ENCODE measurements at regions not wholly inside any gene's neighbourhood (a gene's known extent, or its start where the extent isn't known, plus 50 kb on each side); places are given as distances from the start of the nearest gene placed in this dataset.

DNA sequence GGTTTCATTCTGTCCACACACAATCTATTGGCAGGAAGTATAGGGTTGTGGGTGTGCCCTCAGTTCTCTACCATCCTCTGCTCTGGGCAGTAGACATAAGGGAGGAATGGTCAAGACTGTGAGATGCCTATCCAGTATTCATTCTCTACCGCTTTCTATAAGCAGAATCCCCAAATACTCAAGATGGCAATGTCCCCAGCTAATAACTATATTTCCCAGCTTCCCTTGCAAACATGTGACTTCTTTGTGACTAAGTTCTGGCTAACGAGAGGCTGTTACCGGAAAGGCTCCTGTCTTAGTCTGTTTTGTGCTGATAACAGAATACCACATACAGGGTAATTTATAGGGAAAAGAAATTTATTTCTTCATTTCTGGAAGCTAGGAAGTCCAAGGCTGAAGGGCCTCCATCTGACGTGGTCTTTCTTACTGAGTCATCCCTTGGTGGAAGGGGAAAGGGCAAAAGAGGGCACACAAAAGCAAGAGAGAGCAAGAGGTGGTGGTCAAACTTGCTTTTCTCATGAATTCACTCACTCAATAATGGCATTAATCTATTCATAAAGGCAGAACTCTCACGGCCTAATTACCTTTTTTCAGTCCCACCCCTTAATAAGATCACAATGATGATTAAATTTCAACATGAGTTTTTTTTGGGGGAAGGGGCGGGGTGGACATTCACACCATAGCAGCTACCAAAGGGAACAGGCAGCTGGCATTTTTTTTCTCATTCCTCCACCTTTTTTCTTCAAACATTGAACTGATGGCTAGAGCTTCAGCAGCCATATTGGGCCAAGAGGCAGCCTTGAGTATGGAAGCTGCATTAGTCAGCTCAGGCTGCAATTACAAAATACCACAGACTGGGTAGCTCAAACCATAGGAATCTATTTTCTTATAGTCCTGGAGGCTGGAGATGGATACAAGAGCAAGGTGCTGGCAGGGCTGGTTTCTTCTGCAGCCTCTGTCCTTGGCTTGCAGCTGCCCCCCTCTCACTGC is 109.7 kb upstream of the OR9Q1 start:
- Histone ChIP-seq H3K4me1 (ENCODE audit: control extremely low read depth in 1 of 4, control insufficient read depth in 4 of 4, insufficient read depth in 4 of 4, low read length in 3 of 4) (peaks cover 0 to 14% (median 0%) of the 10 kb centered on the region in 4 experiments), H3K9me3 (ENCODE audit: control extremely low read depth in 1 of 5, control insufficient read depth in 4 of 5, insufficient read depth in 2 of 5, low read depth in 1 of 5, low read length in 4 of 5) (no peaks in the 10 kb centered on the region), H3K27ac (ENCODE audit: insufficient read depth in 1 of 2, low read depth in 1 of 2, low read length in 2 of 2, poor library complexity in 1 of 2, severe bottlenecking in 2 of 2) (peak overlapping the region; percentile 22 to 54), H3K36me3 (ENCODE audit: control insufficient read depth in 4 of 4, insufficient read depth in 4 of 4, low read length in 3 of 4) (no peaks in the 10 kb centered on the region), H3K27me3 (replicated peaks in 2 of 5; ENCODE audit: control insufficient read depth in 4 of 5, insufficient read depth in 5 of 5, low read length in 4 of 5) (no peaks in the 10 kb centered on the region), H3K4me3 (ENCODE audit: control insufficient read depth in 1 of 7, extremely low read depth in 1 of 7, insufficient read depth in 4 of 7, low read depth in 2 of 7, low read length in 6 of 7) (no peak overlapping the region)
- ChIA-PET POLR2A (no interaction called here), CTCF (interaction anchor here (1.6 to 1.7 kb wide), 2 partner anchors 8 to 10 kb away, joined by 3 to 4 read pairs; no protein-coding TSS in a partner anchor)
- peak; percentile 59 to 87 (median 67) for DNase-seq
- WGBS (ENCODE audit: insufficient coverage) = 0% methylated on average over 2 of the region's 6 CpGs

DNA sequence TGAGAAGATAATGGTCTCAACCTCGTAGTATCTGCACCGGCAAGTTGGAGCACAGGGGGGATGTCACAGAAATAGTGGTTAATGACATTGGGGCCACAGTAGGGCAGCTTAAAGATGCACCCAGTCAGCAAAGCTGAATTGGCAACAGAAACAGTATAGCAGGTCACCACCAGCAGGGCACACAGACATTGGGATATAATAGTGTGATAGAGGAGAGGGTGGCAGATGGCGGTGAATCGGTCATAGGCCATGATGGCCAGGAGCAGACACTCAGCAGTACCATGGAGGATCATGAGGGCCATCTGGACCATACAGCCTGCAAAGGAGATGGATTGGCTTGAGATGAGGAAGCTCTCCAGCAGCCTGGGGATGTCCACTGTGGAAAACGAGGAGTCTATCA is 106.0 kb upstream of the OR9Q1 start:
- ChIA-PET CTCF (no interaction called here), POLR2A (no interaction called here)
- Histone ChIP-seq H3K36me3 (ENCODE audit: control insufficient read depth in 4 of 4, insufficient read depth in 4 of 4, low read length in 3 of 4) (no peaks in the 10 kb centered on the region), H3K27ac (ENCODE audit: insufficient read depth in 1 of 2, low read depth in 1 of 2, low read length in 2 of 2, poor library complexity in 1 of 2, severe bottlenecking in 2 of 2) (no peak overlapping the region), H3K4me3 (ENCODE audit: control insufficient read depth in 1 of 7, extremely low read depth in 1 of 7, insufficient read depth in 4 of 7, low read depth in 2 of 7, low read length in 6 of 7) (no peak overlapping the region), H3K4me1 (ENCODE audit: control extremely low read depth in 1 of 4, control insufficient read depth in 4 of 4, insufficient read depth in 4 of 4, low read length in 3 of 4) (peaks cover 0 to 14% (median 0%) of the 10 kb centered on the region in 4 experiments), H3K27me3 (replicated peaks in 2 of 5; ENCODE audit: control insufficient read depth in 4 of 5, insufficient read depth in 5 of 5, low read length in 4 of 5) (no peaks in the 10 kb centered on the region), H3K9me3 (ENCODE audit: control extremely low read depth in 1 of 5, control insufficient read depth in 4 of 5, insufficient read depth in 2 of 5, low read depth in 1 of 5, low read length in 4 of 5) (no peaks in the 10 kb centered on the region)
- no peak for DNase-seq
- WGBS (ENCODE audit: insufficient coverage) = 78% methylated on average over 5 of the region's 5 CpGs

DNA sequence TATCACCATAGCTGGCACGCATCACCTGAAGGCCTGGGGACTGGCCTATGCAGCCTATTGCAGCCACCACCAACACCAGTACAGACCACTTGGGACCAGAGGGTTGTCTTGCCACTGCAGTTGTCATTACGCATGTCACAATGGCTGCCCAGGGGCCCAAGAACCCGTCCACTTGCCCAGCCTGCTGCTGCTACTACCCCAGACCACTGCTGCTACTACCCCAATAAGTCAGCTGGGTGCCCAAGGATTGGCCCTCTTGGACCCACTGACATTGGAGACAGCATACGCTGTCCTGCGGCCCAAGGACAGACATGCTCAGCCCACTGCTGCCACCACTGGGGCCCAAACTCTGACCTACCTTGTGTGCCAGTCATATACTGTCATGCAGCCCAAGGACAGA is 102.7 kb upstream of the OR9Q1 start:
- whole genome bisulfite sequencing (ENCODE audit: insufficient coverage) = 97% methylated on average over 5 of the region's 5 CpGs
- no peaks in the 10 kb centered on the region for H3K4me1 ChIP-seq (ENCODE audit: control extremely low read depth in 1 of 4, control insufficient read depth in 4 of 4, insufficient read depth in 4 of 4, low read length in 3 of 4)
- CTCF ChIA-PET = no interaction called here
- H3K4me3 ChIP-seq (ENCODE audit: control insufficient read depth in 1 of 7, extremely low read depth in 1 of 7, insufficient read depth in 4 of 7, low read depth in 2 of 7, low read length in 6 of 7) = no peak overlapping the region
- no peaks in the 10 kb centered on the region for H3K36me3 ChIP-seq (ENCODE audit: control insufficient read depth in 4 of 4, insufficient read depth in 4 of 4, low read length in 3 of 4)
- no peaks in the 10 kb centered on the region for H3K27me3 ChIP-seq (replicated peaks in 2 of 5; ENCODE audit: control insufficient read depth in 4 of 5, insufficient read depth in 5 of 5, low read length in 4 of 5)
- POLR2A ChIA-PET = no interaction called here
- no peak for DNase-seq
- no peak overlapping the region for H3K27ac ChIP-seq (ENCODE audit: insufficient read depth in 1 of 2, low read depth in 1 of 2, low read length in 2 of 2, poor library complexity in 1 of 2, severe bottlenecking in 2 of 2)
- H3K9me3 ChIP-seq (ENCODE audit: control extremely low read depth in 1 of 5, control insufficient read depth in 4 of 5, insufficient read depth in 2 of 5, low read depth in 1 of 5, low read length in 4 of 5) = peaks cover 0 to 3% (median 0%) of the 10 kb centered on the region in 5 experiments

DNA sequence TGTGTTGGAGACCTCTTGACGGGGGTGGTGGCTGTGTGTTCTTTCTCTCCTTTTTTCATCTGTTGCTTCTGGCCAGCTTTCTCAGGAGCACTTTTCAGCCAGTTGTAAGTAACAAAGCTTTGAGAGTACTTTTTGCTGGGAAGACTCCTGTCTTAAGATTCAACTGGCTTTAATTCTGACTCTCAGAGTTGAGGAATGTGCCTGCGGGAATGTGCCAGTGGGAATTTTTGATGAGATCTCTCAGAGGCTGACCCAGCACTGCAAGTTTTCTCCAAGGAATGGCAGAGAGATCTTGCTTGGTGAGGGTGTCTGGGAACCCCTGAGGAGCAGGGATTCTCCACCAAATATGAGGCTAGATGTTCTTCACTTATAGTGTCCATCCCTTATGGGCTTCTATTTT is 91.6 kb upstream of the OR9Q1 start:
- POLR2A ChIA-PET = no interaction called here
- H3K27ac ChIP-seq (ENCODE audit: insufficient read depth in 1 of 2, low read depth in 1 of 2, low read length in 2 of 2, poor library complexity in 1 of 2, severe bottlenecking in 2 of 2) = no peak overlapping the region
- WGBS (ENCODE audit: insufficient coverage) = 100% methylated on average over 2 of the region's 2 CpGs
- peaks cover 0 to 2% (median 0%) of the 10 kb centered on the region in 5 experiments for H3K27me3 ChIP-seq (replicated peaks in 2 of 5; ENCODE audit: control insufficient read depth in 4 of 5, insufficient read depth in 5 of 5, low read length in 4 of 5)
- no peaks in the 10 kb centered on the region for H3K4me1 ChIP-seq (ENCODE audit: control extremely low read depth in 1 of 4, control insufficient read depth in 4 of 4, insufficient read depth in 4 of 4, low read length in 3 of 4)
- no peak for DNase-seq
- CTCF ChIA-PET = no interaction called here
- no peaks in the 10 kb centered on the region for H3K9me3 ChIP-seq (ENCODE audit: control extremely low read depth in 1 of 5, control insufficient read depth in 4 of 5, insufficient read depth in 2 of 5, low read depth in 1 of 5, low read length in 4 of 5)
- H3K36me3 ChIP-seq (ENCODE audit: control insufficient read depth in 4 of 4, insufficient read depth in 4 of 4, low read length in 3 of 4) = no peaks in the 10 kb centered on the region
- H3K4me3 ChIP-seq (ENCODE audit: control insufficient read depth in 1 of 7, extremely low read depth in 1 of 7, insufficient read depth in 4 of 7, low read depth in 2 of 7, low read length in 6 of 7) = no peak overlapping the region

DNA sequence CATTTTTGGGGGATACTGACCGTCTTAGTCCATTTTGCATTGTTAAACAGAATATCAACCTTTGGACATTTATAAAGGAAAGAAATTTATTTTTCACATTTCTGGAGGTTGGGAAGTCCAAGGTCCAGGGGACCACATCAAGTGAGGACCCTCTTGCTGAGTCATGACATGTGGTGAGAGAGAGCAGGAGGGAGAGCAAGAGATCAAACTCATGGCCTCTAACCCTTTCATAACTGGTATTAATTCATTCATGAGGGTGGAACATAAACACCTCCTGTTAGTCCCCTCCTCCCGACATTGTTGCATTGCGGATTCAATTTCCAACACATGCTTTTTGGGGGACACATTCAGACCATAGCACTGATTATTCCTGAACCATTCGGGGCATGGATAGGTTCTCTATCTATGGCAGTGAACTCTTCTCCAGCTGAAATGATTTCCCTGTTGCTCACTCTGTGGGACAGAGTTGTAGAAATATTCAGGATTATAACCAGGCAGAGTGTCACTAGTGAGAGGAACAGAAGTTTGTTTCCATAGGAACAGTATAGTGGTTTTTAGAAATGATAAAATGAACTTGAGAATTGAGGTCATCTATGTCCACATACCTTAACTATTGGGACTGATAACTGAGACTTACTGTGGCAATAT is 88.2 kb upstream of the OR9Q1 start:
- Histone ChIP-seq H3K27me3 (replicated peaks in 2 of 5; ENCODE audit: control insufficient read depth in 4 of 5, insufficient read depth in 5 of 5, low read length in 4 of 5) (peaks cover 0 to 2% (median 0%) of the 10 kb centered on the region in 5 experiments), H3K4me1 (ENCODE audit: control extremely low read depth in 1 of 4, control insufficient read depth in 4 of 4, insufficient read depth in 4 of 4, low read length in 3 of 4) (no peaks in the 10 kb centered on the region), H3K4me3 (ENCODE audit: control insufficient read depth in 1 of 7, extremely low read depth in 1 of 7, insufficient read depth in 4 of 7, low read depth in 2 of 7, low read length in 6 of 7) (no peak overlapping the region), H3K9me3 (ENCODE audit: control extremely low read depth in 1 of 5, control insufficient read depth in 4 of 5, insufficient read depth in 2 of 5, low read depth in 1 of 5, low read length in 4 of 5) (no peaks in the 10 kb centered on the region), H3K36me3 (ENCODE audit: control insufficient read depth in 4 of 4, insufficient read depth in 4 of 4, low read length in 3 of 4) (no peaks in the 10 kb centered on the region), H3K27ac (ENCODE audit: insufficient read depth in 1 of 2, low read depth in 1 of 2, low read length in 2 of 2, poor library complexity in 1 of 2, severe bottlenecking in 2 of 2) (no peak overlapping the region)
- CTCF ChIA-PET = interaction anchor here (0.6 kb wide), 1 partner anchor 135 kb away, joined by 3 read pairs; no protein-coding TSS in a partner anchor
- POLR2A ChIA-PET = interaction anchor here (0.7 kb wide), 1 partner anchor 618 kb away, joined by 5 read pairs; no protein-coding TSS in a partner anchor
- 100% methylated on average over 2 of the region's 4 CpGs for WGBS (ENCODE audit: insufficient coverage)
- DNase-seq = no peak

DNA sequence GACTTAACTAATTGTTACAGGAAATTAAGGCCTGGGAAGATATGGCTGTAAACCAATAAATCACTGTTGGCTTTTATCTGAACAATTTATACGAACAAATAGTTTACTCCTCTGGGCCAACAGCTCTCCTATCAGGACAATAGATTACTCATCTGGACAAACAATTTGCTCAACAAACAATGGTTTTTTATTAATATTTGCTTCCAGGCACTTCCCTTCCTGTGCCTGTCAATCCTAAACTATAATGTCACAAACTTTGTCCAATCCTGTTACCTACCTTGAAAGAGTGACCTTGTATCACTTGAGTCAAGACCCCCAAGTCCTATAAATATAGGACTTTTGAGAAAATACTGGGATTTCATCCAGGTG is 87.6 kb upstream of the OR9Q1 start:
- Histone ChIP-seq H3K9me3 (ENCODE audit: control extremely low read depth in 1 of 5, control insufficient read depth in 4 of 5, insufficient read depth in 2 of 5, low read depth in 1 of 5, low read length in 4 of 5) (no peaks in the 10 kb centered on the region), H3K27me3 (replicated peaks in 2 of 5; ENCODE audit: control insufficient read depth in 4 of 5, insufficient read depth in 5 of 5, low read length in 4 of 5) (peaks cover 0 to 2% (median 0%) of the 10 kb centered on the region in 5 experiments), H3K4me1 (ENCODE audit: control extremely low read depth in 1 of 4, control insufficient read depth in 4 of 4, insufficient read depth in 4 of 4, low read length in 3 of 4) (no peaks in the 10 kb centered on the region), H3K4me3 (ENCODE audit: control insufficient read depth in 1 of 7, extremely low read depth in 1 of 7, insufficient read depth in 4 of 7, low read depth in 2 of 7, low read length in 6 of 7) (no peak overlapping the region), H3K27ac (ENCODE audit: insufficient read depth in 1 of 2, low read depth in 1 of 2, low read length in 2 of 2, poor library complexity in 1 of 2, severe bottlenecking in 2 of 2) (no peak overlapping the region), H3K36me3 (ENCODE audit: control insufficient read depth in 4 of 4, insufficient read depth in 4 of 4, low read length in 3 of 4) (no peaks in the 10 kb centered on the region)
- CTCF ChIA-PET = interaction anchor here (0.6 kb wide), 1 partner anchor 135 kb away, joined by 3 read pairs; no protein-coding TSS in a partner anchor
- WGBS (ENCODE audit: insufficient coverage) = 80% methylated on average over 1 of the region's 1 CpG
- POLR2A ChIA-PET = interaction anchor here (0.7 kb wide), 1 partner anchor 617 kb away, joined by 5 read pairs; no protein-coding TSS in a partner anchor
- peak in 1 of 3 donors; percentile 8 for DNase-seq

DNA sequence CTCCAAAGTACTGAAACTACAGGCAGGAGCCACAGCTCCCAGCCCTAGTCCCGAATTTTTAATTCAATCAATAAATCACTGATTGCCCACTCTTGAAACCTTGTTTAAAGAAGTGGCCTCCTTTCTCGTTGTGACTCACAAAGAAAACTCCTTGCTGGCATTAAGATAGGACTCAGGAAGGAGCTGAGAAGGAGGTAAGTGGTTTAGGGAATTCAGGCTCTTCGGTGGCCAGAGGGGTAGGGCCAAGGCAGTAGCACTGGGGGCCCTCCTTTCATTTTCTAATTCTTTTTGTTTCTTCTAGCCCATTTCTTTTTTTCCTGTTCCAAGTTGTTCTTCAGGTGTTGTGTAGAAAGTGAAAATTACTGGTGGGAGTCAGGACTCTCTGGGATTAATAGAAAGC is 86.2 kb upstream of the OR9Q1 start:
- H3K4me3 ChIP-seq (ENCODE audit: control insufficient read depth in 1 of 7, extremely low read depth in 1 of 7, insufficient read depth in 4 of 7, low read depth in 2 of 7, low read length in 6 of 7) = no peak overlapping the region
- no peak for DNase-seq
- no peak overlapping the region for H3K27ac ChIP-seq (ENCODE audit: insufficient read depth in 1 of 2, low read depth in 1 of 2, low read length in 2 of 2, poor library complexity in 1 of 2, severe bottlenecking in 2 of 2)
- CTCF ChIA-PET = no interaction called here
- no peaks in the 10 kb centered on the region for H3K36me3 ChIP-seq (ENCODE audit: control insufficient read depth in 4 of 4, insufficient read depth in 4 of 4, low read length in 3 of 4)
- no peaks in the 10 kb centered on the region for H3K9me3 ChIP-seq (ENCODE audit: control extremely low read depth in 1 of 5, control insufficient read depth in 4 of 5, insufficient read depth in 2 of 5, low read depth in 1 of 5, low read length in 4 of 5)
- H3K4me1 ChIP-seq (ENCODE audit: control extremely low read depth in 1 of 4, control insufficient read depth in 4 of 4, insufficient read depth in 4 of 4, low read length in 3 of 4) = no peaks in the 10 kb centered on the region
- POLR2A ChIA-PET = no interaction called here
- H3K27me3 ChIP-seq (replicated peaks in 2 of 5; ENCODE audit: control insufficient read depth in 4 of 5, insufficient read depth in 5 of 5, low read length in 4 of 5) = peaks cover 0 to 3% (median 0%) of the 10 kb centered on the region in 5 experiments
- 83% methylated on average over 2 of the region's 3 CpGs for WGBS (ENCODE audit: insufficient coverage)

Measured in common myeloid progenitor, CD34-positive (primary cell).